OCI-LY1 (cell line): ENCODE measurements at regions not wholly inside any gene's neighbourhood (a gene's known extent, or its start where the extent isn't known, plus 50 kb on each side); places are given as distances from the start of the nearest gene placed in this dataset.
"Not testable (repeated sequence)": the region's sequence is repeated elsewhere in the genome, so short reads cannot be mapped to it uniquely, and the experiment has no call there.

Source experiments
- EZH2 ChIP-seq: fragments of 200-600 bp; sonication (generic), shearing (Covaris generic); IDR thresholded peaks from 2 replicates; pipeline ENCODE4 v1.8.0; 2017; ENCODE audit warnings: borderline replicate concordance, mixed run types, mild to moderate bottlenecking, antibody characterized with exemption, low read length, moderate library complexity, mixed read lengths
- TF ChIP-seq, protein P1 (sequence below): fragments of 200-600 bp; sonication (generic), shearing (Covaris generic); IDR thresholded peaks from 2 replicates; pipeline ENCODE4 v1.5.1; 2017; ENCODE audit warnings: mild to moderate bottlenecking, antibody characterized with exemption, low read length, moderate library complexity, mixed read lengths

DNA sequence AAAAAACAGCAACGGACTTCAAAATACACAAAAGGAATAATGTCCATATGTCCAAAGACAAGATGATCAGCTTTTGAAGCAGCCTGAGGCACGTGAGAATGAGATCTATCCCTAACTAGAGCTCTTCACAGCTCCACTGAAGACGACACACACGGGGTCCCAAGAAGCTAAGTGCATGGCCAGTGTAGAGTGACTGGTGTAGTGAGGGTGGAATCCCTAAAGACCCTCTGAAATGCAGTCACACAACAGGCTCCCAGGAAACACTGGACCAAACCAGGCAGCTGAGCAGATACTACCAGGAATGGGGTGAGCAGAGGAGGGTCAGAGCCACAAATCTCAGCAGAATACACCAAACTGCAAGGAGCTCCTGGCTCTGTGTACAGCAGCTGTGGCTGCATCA is 932.4 kb upstream of the ZNF722 start:
- TF ChIP-seq, protein P1, sequence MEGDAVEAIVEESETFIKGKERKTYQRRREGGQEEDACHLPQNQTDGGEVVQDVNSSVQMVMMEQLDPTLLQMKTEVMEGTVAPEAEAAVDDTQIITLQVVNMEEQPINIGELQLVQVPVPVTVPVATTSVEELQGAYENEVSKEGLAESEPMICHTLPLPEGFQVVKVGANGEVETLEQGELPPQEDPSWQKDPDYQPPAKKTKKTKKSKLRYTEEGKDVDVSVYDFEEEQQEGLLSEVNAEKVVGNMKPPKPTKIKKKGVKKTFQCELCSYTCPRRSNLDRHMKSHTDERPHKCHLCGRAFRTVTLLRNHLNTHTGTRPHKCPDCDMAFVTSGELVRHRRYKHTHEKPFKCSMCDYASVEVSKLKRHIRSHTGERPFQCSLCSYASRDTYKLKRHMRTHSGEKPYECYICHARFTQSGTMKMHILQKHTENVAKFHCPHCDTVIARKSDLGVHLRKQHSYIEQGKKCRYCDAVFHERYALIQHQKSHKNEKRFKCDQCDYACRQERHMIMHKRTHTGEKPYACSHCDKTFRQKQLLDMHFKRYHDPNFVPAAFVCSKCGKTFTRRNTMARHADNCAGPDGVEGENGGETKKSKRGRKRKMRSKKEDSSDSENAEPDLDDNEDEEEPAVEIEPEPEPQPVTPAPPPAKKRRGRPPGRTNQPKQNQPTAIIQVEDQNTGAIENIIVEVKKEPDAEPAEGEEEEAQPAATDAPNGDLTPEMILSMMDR, result not testable (repeated sequence)
- not testable (repeated sequence) for TF ChIP-seq EZH2
